Panc1 (cell line): ENCODE measurements at regions not wholly inside any gene's neighbourhood (a gene's known extent, or its start where the extent isn't known, plus 50 kb on each side); places are given as distances from the start of the nearest gene placed in this dataset.

ENCODE experiments used
- ATAC-seq: fragments of 200-7000 bp; cut with Tn5 transposase; 2 replicates; pipeline ENCODE4 v1.9.1; 2020; ENCODE audit warnings: mild to moderate bottlenecking, moderate library complexity
- BruUV-seq: library from RNA; stranded (reverse); fragments of 400-500 nt; replicated peaks from 2 replicates; lab custom pipeline; 2021; lab: Mats Ljungman, UMichigan
- CTCF ChIA-PET: fragments of 300-600 bp; sonication (Branson Sonifier 250); formaldehyde crosslinking; loops from one replicate; lab custom pipeline; 2022; ENCODE audit warnings: antibody characterized with exemption; lab: Charles Lee
- POLR2A ChIA-PET: fragments of 300-600 bp; sonication (Branson Sonifier 250); formaldehyde crosslinking; loops from one replicate; lab custom pipeline; 2022; ENCODE audit warnings: antibody characterized with exemption; lab: Charles Lee
- DNase-seq: peaks from one replicate; pipeline ENCODE4 v3.0.0-alpha.2; 2010; ENCODE audit warnings: low read depth, low spot score
- H3K27ac ChIP-seq: 2 replicates; pipeline ENCODE4 v1.5.1; 2011; ENCODE audit warnings: mild to moderate bottlenecking, low read length, inconsistent platforms
- H3K27me3 ChIP-seq: fragments of 200-500 bp; sonication (Bioruptor generic); 2 replicates; pipeline ENCODE4 v1.6.0; 2014; ENCODE audit warnings: low read length, inconsistent platforms; ENCODE audit not compliant: control insufficient read depth, insufficient read depth
- H3K36me3 ChIP-seq: fragments of 200-500 bp; sonication (Bioruptor generic); 2 replicates; pipeline ENCODE4 v1.5.1; 2014; ENCODE audit warnings: inconsistent platforms, mild to moderate bottlenecking, low read length, moderate library complexity; ENCODE audit not compliant: control insufficient read depth, insufficient read depth
- H3K4me1 ChIP-seq: 2 replicates; pipeline ENCODE4 v1.5.1; 2011; ENCODE audit warnings: inconsistent platforms, mild to moderate bottlenecking, low read length, moderate library complexity; ENCODE audit not compliant: control insufficient read depth, insufficient read depth
- H3K4me3 ChIP-seq, 2 experiments: 2 replicates each; pipeline ENCODE4 v1.5.1; 2011 to 2012; ENCODE audit warnings: low read depth in 2 of 2, low read length in 2 of 2, mild to moderate bottlenecking in 2 of 2, inconsistent platforms in 1 of 2, moderate library complexity in 1 of 2
- H3K9me3 ChIP-seq: fragments of 200-500 bp; sonication (Bioruptor generic); 2 replicates; pipeline ENCODE4 v1.5.1; 2014; ENCODE audit warnings: low read depth, mild to moderate bottlenecking, inconsistent platforms, low read length, moderate library complexity; ENCODE audit not compliant: control insufficient read depth, insufficient read depth
- POLR2AphosphoS5 ChIP-seq: IDR thresholded peaks from 2 replicates; pipeline ENCODE4 v1.6.1; 2012; ENCODE audit warnings: mild to moderate bottlenecking, low read depth, low read length, moderate library complexity
- REST ChIP-seq, 2 experiments: IDR thresholded peaks; 2 replicates each; pipeline ENCODE4 v1.6.1; 2011 to 2012; ENCODE audit warnings: low read depth in 2 of 2, control low read depth in 1 of 2, low read length in 1 of 2, mild to moderate bottlenecking in 1 of 2, moderate library complexity in 1 of 2; ENCODE audit not compliant: insufficient read depth in 1 of 2
- SIN3A ChIP-seq: IDR thresholded peaks from 2 replicates; pipeline ENCODE4 v1.6.1; 2012; ENCODE audit warnings: low read depth, mild to moderate bottlenecking, low read length, moderate library complexity, borderline replicate concordance; ENCODE audit not compliant: insufficient read depth
- TCF7L2 ChIP-seq: IDR thresholded peaks from 2 replicates; pipeline ENCODE4 v1.6.1; 2011; ENCODE audit warnings: mild to moderate bottlenecking, low read depth, low read length, inconsistent platforms
- in situ Hi-C: cut with HindIII; loops from 2 replicates; pipeline ENCODE4 v1.10.0; 2016; ENCODE audit warnings: low sequenced_read_pairs, low pct_unique_long_range_greater_than_20kb
- intact Hi-C: fragments of 100-400 bp; cut with micrococcal nuclease; formaldehyde crosslinking; loops from one replicate; pipeline ENCODE4 v1.10.0; 2022; ENCODE audit not compliant: unreplicated experiment
- TF ChIP-seq, protein P1 (sequence below): fragments of 450-650 bp; IDR thresholded peaks from 2 replicates; pipeline ENCODE4 v1.5.1; 2017; ENCODE audit warnings: mild to moderate bottlenecking

- no peak for DNase-seq
- intact Hi-C loops = no loop called here
- Histone ChIP-seq H3K36me3 (no peaks in the 10 kb centered on the region), H3K27ac (no peak overlapping the region), H3K9me3 (no peaks in the 10 kb centered on the region), H3K4me1 (no peaks in the 10 kb centered on the region), H3K27me3 (no peaks in the 10 kb centered on the region), H3K4me3 (no peak overlapping the region)
- in situ Hi-C loops = no loop called here
- ChIA-PET POLR2A (no interaction called here), CTCF (no interaction called here)
- TF ChIP-seq SIN3A (no peak), POLR2AphosphoS5 (no peak), TCF7L2 (no peak), REST (IDR thresholded peaks at IDR 0.05; ENCODE audit: insufficient read depth in 1 of 2, low read depth in 2 of 2, low read length in 1 of 2) (no peak)
- TF ChIP-seq, protein P1, sequence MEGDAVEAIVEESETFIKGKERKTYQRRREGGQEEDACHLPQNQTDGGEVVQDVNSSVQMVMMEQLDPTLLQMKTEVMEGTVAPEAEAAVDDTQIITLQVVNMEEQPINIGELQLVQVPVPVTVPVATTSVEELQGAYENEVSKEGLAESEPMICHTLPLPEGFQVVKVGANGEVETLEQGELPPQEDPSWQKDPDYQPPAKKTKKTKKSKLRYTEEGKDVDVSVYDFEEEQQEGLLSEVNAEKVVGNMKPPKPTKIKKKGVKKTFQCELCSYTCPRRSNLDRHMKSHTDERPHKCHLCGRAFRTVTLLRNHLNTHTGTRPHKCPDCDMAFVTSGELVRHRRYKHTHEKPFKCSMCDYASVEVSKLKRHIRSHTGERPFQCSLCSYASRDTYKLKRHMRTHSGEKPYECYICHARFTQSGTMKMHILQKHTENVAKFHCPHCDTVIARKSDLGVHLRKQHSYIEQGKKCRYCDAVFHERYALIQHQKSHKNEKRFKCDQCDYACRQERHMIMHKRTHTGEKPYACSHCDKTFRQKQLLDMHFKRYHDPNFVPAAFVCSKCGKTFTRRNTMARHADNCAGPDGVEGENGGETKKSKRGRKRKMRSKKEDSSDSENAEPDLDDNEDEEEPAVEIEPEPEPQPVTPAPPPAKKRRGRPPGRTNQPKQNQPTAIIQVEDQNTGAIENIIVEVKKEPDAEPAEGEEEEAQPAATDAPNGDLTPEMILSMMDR = no peak
- no TSS peak for BruUV-seq
- no peak for ATAC-seq
Measured at GRCh38 chr9:90306158-90306557, 336.5 kb downstream of the DIRAS2 start.

GRCh38 chr9:90307167-90307833, 335.3 kb downstream of the DIRAS2 start:
- Histone ChIP-seq H3K36me3 (no peaks in the 10 kb centered on the region), H3K27ac (no peak overlapping the region), H3K27me3 (no peaks in the 10 kb centered on the region), H3K4me3 (no peak overlapping the region), H3K4me1 (no peaks in the 10 kb centered on the region), H3K9me3 (no peaks in the 10 kb centered on the region)
- ChIA-PET CTCF (no interaction called here), POLR2A (no interaction called here)
- BruUV-seq = no TSS peak
- in situ Hi-C loops = no loop called here
- DNase-seq (no peak), ATAC-seq (no peak)
- intact Hi-C loops = no loop called here
- TF ChIP-seq, protein P1 = no peak
- no peak for TF ChIP-seq POLR2AphosphoS5
